Left cardiac atrium (tissue), 4 donors: ENCODE measurements at regions not wholly inside any gene's neighbourhood (a gene's known extent, or its start where the extent isn't known, plus 50 kb on each side); places are given as distances from the start of the nearest gene placed in this dataset.

ENCODE experiments used
- ATAC-seq, 2 donors: fragments of 200-7000 bp; cut with Tn5 transposase; one replicate each; pipeline ENCODE4 v1.9.1; 2020; ENCODE audit warnings: mild to moderate bottlenecking in 2 of 2, moderate library complexity in 2 of 2
- DNase-seq: peaks from one replicate; pipeline ENCODE4 v3.0.0-alpha.2; 2020
- intact Hi-C, 2 donors: fragments of 100-400 bp; cut with DNase I; formaldehyde crosslinking; loops; one replicate each; pipeline versions ENCODE4 v1.14.1 to v1.15.1; 2022 to 2023
- donor health status: DM: no; HTN: yes; CAD: no.
- donor health status: DM: no; HTN: yes; CAD: no; lungs with severe emphysema.
- donor health status: DM: yes; HTN: yes; CAD: no.
- donor health status: Dilated cardiomyopathy.

DNA sequence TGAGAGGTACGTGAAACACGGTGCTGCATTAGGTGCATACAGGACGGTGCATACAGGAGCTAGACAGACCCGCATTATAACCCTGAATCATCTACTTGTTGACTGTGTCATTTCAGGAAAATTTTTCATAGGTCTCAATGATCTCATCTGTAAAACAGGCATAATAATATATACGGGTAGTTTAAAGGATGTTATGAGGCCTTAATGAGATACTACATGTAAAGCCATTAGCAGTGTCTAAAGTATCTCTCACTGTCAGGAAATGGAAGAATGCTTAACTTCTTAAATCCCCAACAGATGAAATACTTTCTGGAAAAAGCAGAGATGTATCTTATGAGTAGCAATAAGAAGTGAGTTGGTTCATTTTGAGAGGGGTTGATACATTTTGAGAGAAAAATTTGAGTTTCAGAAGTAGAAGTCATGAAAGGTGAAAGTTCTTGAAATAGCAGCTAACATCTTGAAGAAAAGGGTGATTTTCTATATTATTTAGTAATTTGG is 669.6 kb downstream of the PTPRC start:
- DNase-seq (no peak), ATAC-seq (no peak)
- intact Hi-C loops, result no loop called here

DNA sequence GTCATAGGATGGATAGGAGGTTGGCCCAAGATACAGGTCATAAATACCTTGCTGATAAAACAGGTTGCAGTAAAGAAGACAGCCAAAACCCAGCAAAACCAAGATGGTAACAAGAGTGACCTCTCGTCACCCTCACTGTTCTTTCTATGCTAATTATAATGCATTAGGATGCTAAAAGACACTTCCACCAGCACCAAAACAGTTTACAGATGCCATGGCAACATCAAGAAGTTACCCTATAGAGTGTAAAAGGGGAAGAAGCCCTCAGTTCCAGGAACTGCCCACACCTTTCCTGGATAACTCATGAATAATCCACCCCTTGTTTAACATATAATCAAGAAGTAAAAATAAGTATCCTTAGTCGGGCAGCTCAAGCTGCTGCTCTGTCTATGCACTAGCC is 671.9 kb downstream of the PTPRC start:
- ATAC-seq (no peak), DNase-seq (no peak)
- intact Hi-C loops, result no loop called here

DNA sequence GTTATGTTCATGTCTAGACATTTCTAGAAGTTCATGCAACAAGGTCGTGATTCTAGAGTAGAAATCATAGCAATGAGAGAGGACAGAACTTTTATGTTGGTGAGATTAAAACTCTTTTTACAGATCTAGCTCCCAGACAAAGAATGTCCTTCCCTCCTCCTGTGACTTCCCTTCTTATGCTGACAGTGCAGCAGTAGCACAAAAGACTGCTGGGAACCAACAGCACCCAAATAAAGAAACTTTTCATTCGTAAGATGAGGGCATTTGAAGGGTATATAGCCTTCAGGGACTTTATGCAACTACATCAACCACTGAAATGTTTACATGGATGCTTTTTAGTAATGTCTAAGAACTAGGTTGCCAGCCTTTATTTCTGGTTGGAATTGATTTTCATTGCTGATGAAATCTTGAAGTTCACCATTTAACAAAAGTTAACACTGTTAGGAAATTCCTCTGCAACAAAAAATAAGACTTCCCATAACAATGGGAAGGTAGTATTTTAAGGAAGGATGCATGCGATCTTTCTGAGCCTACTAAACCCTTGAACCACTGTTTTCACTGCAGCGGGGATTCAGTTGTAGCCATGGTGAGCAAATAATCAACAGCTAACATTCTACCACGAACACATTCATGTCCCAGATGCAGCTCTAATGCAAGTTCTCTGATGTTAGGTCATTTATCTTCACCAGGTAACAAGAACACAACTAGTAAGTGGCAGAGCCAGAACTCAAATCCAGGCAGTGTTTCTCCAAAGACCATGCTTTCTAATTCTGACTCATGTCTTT is 672.8 kb downstream of the PTPRC start:
- ATAC-seq (no peak), DNase-seq (no peak)
- intact Hi-C loops, result loop anchor here in 1 of 2 donors (2.0 kb wide), 1 partner anchor 19 kb away; no protein-coding TSS in a partner anchor

DNA sequence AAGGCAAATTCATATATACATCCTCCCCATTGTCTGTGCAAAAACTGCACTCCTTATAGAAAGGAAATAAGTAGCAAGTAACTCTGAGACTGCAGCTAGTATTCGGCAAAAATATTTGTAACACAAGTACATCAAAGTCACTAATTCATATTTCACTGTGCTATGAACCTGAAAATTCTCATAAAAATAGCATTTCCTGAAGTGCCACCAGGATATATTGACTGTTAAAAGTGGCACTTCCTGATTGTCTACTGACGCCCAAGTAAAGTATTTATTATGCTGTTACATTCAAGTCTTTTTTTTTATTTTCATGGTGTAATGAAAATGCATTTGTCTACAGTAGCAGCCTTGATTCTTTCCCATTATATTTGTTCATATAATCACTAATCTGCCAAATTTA is 673.8 kb downstream of the PTPRC start:
- intact Hi-C loops, result loop anchor here in 1 of 2 donors (2.0 kb wide), 1 partner anchor 18 kb away; no protein-coding TSS in a partner anchor
- ATAC-seq (no peak), DNase-seq (no peak)

DNA sequence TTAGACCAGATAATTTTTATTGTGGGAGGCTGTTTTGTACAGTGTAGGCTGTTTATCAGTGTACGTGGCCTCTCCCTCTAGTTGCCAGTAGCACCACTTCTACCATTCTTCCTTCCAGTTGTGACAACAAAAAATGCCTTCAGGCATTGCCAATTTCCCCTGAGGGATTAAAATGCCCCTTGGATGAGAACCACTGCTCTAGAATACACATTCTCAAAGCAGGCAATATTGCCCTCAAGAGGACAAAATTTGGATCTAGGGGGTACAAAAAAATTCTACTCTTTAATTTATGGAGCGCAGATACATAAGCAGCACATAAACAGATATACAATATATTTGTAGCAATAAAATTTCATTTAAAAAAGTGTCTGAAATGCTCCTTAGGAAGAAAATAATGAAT is 674.6 kb downstream of the PTPRC start:
- intact Hi-C loops, result loop anchor here in 1 of 2 donors (2.0 kb wide), 1 partner anchor 17 kb away; no protein-coding TSS in a partner anchor
- ATAC-seq (no peak), DNase-seq (no peak)

DNA sequence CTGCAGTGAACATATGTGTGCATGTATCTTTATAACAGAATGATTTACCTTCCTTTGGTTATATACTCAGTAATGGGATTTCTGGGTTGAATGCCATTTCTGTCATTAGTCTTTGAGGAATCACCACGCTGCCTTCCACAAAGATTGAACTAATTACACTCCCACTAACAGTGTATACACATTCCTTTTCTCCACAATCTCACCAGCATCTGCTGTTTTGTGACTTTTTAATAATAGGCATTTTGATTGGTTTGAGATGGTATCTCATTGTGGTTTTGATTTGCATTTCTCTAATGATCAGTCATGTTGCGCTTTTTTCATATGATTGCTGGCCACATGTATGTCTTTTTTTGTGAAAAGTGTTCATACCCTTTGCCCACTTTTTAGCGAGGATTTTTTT is 680.5 kb downstream of the PTPRC start:
- no peak for ATAC-seq
- intact Hi-C loops, result no loop called here

DNA sequence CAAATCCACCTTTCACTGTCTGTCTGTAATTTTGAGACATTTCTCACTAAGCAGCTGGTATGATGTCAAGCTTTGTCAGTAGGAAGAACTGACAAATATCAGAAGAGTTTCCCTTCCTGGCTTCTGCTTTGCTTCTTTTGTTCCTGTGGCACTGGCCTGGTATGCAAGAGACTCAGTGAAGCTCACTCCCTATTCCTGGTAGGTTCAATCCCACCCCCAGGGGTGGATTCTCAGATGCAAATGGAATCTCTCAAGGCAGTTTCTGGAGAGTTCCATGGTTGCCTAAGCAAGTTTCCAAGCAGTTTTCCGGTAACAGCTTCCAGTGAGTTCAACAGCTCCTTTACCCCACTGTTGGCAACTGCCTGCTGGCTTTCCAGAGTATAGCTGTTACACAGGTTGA is 683.4 kb downstream of the PTPRC start:
- intact Hi-C loops, result no loop called here
- no peak for ATAC-seq
- DNase-seq, result no peak

More for the DNA sequence above, 680.5 kb downstream of the PTPRC start:
- DNase-seq, result no peak

DNA sequence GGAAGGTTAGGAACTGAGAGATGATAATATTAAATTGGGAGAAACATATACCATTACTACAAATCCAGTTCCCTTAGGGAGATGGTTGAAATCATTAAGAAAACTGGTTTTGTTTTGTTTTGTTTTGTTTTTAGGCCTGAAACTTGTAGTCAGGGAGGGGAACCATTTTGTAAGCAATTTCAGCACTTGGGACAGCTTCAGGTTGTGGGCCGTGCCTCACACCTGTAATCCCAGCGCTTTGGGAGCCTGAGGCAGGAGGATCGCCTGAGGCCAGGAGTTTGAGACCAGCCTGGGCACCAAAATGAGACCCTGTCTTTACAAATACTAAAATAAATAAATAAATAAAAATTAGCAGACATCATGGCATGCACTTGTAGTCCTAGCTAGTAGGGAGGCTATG is 694.3 kb upstream of the NR5A2 start:
- no peak for DNase-seq
- intact Hi-C loops, result no loop called here
- ATAC-seq, result no peak

DNA sequence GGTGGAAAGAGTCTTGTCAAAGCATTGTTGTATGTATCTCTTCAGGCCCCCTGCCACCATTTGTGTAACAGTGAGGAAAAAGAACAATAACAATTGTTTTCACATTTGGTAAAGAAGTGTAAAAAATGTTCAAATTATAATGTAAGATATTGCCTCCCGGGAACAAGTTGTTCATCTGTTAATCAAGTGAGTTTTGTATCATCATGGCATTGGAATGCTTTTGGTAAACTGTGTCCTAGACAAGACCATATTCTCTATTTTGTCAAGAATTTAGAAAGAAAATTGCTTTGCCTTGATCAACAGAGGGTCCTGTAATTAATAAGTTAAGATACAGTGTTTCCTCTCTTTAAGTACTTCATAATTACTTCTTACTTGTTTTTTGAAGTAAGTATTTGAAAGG is 692.0 kb upstream of the NR5A2 start:
- intact Hi-C loops, result no loop called here
- DNase-seq, result no peak
- ATAC-seq, result no peak

DNA sequence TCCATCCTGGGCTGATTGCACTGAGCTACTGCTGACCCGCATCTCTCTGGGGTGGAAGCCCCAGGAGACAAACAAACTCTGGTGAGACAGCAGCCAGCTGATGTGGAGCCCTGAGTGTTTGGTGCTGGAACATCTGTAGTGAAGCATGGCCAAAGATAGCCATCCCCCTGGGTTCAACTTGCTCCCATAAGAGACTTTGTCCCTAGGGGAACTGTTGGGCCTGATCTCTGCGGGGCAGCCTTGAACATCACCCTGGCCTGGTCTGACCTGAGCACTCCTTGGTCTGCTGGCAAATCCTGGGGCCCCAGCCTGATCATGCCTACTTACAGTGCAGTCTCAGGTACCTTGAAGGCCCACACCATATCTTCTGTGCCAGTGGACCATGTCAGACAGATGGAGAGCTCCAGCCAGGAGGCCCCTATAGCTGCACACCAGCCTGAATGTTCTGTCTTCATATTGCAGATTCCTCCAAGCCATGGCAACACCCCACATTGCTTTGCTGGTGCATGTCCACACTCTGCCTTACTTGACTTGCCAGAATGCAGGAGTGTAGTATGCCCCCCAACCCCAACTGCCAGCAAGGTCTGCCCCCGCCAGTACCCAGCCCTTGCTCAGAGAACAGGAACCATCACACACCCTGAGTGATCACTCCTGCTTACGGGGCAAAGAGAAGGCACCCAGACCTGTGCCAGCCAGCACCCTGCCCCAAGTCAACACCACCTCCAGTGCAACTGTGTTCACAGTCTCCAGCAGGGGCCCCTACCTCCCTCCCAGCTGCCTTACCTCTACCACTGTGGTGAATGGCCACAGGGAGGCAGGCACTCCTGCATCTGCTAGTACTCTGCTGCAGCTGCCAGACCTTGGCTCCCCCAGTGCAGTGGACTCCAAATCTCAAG is 690.5 kb upstream of the NR5A2 start:
- intact Hi-C loops, result no loop called here
- DNase-seq, result no peak
- no peak for ATAC-seq

DNA sequence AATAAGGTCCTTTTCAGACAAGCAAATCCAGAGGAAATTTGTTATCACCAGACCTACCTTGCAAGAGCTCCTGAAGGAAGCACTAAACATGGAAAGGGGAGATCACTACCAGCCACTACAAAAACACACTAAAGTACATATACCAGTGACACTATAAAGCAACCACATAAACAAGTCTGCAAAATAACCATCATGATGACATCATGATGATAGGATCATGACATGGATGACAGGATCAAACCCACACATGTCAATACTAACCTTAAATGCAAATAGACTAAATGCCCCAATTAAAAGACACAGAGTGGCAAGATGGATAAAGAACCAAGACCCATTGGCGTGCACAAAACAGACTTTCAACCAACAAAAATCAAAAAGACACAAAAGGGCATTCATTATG is 688.8 kb upstream of the NR5A2 start:
- intact Hi-C loops, result no loop called here
- DNase-seq (no peak), ATAC-seq (no peak)

DNA sequence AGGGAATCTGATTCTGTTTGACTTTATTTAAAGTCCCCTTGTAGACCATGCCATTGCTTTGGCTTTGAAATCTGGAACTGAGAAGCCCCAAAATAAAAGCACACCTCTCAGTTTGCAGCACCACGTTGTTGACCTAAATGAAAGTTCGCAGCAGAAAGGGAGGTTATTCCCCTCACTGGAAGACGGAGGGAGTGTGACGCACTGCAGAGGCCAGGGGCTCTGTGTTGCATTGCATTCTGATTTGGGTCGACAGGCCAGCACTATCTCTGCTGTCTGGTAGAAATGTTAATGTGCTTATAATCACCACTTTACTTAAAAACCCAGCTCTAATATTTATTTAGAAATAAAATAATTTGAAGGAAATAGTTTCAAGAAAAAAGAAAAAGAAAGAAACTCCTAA is 675.2 kb upstream of the NR5A2 start:
- DNase-seq, result no peak
- intact Hi-C loops, result no loop called here
- ATAC-seq, result no peak

DNA sequence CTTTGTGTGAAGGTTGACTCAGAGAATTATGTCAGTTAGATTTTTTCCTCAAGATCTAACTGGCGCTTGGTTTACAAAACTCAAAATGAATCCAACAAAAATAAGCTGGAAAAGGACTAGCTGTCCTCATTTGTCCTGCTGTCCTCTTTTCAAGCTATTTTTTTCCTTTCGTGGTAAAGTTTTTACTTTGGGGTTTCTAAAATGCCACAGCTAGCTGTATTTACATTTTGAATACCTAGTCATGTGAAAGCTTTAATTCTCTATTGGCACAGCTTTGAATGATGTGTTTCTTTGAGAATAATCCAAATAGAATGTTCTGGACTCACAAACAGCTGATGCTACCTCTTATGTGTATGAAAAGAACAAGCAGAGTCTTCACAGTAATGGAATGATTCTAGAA is 673.6 kb upstream of the NR5A2 start:
- ATAC-seq (no peak), DNase-seq (no peak)
- intact Hi-C loops, result no loop called here

DNA sequence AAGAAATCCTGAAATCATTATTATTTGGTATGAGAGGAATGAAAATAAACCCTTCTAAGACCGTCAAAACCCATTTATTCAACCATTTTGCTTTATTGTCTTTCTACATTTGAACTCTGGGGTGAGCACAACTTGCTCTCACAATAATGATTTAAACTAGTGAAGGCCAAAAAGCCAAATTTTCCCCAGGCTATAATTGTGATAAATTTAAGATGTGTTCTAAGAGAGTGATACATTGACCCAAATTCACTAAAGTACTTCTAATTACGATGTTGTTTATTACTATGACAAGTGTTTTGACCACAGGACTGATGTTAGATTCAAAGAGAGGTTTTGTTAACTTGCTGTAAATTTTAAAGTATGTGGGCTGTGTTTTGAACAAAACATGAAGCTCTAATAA is 670.9 kb upstream of the NR5A2 start:
- DNase-seq (no peak), ATAC-seq (no peak)
- intact Hi-C loops, result no loop called here

DNA sequence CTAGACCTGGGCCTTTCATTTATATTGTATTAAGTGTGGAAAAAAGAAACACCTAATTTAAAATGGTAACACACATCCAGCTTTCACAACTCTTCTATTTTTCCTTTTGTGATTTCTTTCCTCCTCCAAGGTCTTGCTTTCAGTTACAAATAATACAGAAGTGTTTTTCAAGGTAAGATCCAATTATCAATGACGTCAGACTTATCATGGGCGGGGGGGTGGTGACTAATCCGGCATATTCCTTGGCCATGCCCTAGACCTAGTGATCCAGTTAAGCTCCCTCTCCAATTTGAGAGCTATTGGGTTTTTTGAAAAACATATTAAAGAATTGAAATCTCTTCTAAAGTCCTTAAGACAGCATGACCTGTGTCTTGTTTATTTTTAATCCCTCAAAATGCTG is 669.9 kb upstream of the NR5A2 start:
- intact Hi-C loops, result no loop called here
- DNase-seq (no peak), ATAC-seq (no peak)

DNA sequence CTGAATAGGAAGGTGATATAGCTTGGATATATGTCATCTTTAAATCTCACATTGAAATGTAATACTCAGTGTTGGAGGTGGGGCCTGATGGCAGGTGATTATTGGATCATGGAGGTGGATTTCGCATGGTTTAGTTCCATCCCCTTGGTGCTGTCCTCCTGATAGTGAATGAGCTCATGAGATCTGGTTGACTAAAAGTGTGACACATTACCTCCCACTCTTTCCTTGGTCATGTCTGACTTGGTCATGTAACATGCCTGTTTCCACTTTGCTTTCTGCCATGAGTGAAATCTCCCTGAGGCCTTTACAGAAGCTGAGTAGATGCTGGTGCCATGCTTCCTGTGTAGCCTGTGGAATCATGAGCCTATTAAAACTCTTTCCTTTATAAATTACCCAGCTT is 664.5 kb upstream of the NR5A2 start:
- no peak for ATAC-seq
- DNase-seq, result no peak
- intact Hi-C loops, result no loop called here

DNA sequence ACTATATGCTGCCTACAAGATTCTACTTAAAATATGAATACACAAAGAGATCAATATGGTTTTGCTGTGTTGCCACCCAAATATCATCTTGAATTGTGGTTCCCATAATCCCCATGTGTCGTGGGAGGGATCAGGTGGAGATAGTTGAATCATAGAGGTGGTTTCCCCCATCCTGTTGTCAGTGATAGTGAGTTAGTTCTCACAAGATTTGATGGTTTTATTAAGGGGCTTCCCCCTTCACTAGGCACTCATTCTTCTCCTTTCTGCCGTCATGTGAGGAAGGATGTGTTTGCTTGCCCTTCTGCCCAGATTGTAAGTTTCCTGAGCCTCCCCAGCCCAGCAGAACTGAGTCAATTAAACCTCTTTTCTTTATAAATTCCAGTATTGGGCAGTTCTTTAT is 654.4 kb upstream of the NR5A2 start:
- no peak for ATAC-seq

DNA sequence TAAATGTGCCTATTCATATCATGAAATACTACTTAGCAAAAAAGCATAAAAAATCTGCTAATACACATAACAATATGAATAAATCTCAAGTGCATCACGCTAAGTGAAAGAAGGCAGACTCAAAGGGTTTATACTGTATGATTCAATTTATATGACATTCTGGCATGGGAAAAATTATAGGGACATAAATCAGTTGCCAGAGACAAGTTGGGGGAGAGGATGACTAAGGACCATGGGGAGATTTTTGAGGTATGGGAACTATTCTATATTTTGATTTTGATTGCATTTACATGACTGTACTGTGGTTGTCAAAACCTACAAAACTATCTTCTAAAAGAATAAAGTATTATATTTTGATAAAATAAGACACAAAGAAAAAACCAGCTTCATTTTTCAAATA is 650.3 kb upstream of the NR5A2 start:
- ATAC-seq (no peak), DNase-seq (no peak)
- intact Hi-C loops, result no loop called here

More for the DNA sequence above, 654.4 kb upstream of the NR5A2 start:
- intact Hi-C loops, result no loop called here
- no peak for DNase-seq

DNA sequence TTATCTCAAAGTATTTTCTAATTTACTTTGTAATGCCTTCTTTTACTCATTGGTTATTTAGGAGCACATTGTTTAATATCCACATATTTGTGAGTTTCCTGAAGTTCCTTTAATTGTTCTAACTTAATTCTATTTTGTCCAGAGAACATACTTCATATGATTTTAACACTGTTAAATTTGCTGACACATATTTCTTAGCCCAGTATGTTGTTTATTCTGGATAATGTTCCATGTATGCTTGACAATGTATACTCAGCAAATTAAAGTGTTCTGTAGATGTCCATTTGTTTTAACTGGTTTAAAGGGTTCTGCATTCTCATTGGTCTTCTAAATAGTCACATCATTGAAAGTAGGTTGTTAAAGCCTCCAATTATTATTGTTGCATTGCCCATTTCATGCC is 643.7 kb upstream of the NR5A2 start:
- intact Hi-C loops, result no loop called here
- ATAC-seq (no peak), DNase-seq (no peak)

DNA sequence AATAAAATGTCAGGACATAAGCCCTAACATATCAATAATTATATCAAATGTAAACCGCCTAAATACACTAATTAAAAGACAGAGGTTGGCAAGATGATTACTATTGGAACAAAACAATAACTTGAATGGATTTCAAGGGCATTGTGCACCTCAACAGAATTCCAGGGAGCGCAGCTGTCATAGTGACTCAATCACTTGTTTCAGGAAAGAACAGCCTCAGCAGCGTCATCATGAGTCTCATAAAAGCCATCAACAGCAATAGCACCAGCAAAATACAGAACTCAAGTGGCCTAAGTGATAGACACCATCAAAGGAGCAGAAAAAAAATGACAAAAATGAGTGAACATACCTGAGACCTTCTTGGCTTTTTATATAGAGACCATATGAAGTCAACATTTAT is 632.7 kb upstream of the NR5A2 start:
- intact Hi-C loops, result no loop called here
- ATAC-seq (no peak), DNase-seq (no peak)
